Ramos (cell line): ENCODE measurements at regions not wholly inside any gene's neighbourhood (a gene's known extent, or its start where the extent isn't known, plus 50 kb on each side); places are given as distances from the start of the nearest gene placed in this dataset.

Experiments
- in situ Hi-C: fragments of 300-500 bp; cut with MboI; formaldehyde crosslinking; loops from one replicate; pipeline ENCODE4 v1.14.3; 2022; ENCODE audit warnings: low sequenced_read_pairs; ENCODE audit not compliant: unreplicated experiment

DNA sequence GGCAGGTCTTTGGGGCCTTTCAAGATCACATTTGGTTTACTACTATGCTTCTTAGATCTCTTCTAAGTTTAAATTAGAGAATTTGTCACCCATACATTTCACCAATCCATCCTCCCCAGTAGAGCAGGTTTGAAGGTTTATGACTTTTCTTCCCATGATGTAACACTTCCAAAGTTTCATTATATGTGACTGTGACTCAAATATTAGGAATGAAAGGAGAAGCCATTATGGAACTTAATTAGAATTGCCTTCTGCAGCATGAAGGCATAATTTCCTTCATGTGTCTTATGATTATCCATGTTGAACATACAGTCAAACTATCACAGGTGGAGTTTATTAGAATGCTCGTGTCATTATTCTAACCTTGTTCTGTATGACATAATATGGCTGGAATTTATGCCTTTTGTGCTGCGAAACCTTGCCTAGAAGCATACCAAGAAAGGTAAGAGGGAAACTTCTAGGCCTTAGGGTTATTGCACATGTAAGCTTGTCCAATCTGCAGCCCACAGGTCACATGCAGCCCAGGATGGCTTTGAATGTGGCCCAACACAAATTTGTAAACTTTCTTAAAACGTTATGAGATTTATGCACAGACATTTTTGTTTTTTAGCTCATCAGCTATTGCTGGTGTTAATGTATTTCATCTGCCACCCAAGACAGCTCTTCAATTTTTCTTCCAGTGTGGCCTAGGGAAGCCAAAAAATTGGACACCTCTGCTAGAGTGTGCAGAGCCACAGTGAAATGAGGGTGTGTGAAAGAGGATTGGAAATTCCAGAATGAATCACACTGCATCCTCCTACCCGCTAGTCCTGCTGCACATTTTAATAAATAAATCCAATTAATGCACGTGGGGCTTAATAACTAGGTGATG lies 133.6 kb downstream of the TMEM26 start:
- in situ Hi-C loops, result no loop called here

DNA sequence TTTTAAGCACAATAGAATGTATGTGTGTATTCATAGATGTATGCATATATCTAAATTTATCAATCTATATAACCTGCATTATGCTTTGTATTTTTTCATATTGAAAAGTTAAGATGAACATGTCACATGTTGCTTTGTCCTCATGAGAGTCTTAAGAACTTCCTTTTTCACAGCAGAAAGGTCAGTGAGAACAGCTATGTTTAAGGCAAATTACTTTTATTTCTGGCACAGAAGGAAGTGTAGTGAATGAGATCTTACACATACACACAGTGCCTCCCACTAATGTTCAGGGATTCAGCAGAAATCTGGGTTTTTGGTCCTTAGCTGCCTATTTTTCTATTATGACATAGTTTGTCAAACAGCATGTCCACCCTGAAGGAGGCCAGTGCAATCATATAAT lies 134.8 kb downstream of the TMEM26 start:
- in situ Hi-C loops, result no loop called here

DNA sequence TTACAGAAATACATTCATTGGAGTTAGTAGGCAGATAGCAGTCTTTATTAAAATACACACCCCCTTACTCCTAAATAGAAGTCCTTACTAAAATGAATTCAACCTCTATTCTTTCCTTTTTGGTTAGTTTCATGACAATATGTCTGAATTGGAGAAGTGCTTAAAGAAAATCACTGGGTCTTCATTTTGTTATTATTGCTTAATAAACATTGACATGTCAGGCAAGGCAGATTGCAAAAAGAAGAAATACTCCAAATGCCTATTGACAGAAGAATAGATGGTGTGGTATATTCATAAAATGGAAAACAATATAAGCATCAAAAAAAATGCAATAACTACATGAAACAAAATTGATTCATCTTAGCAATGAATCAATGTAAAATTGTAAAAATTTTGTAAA lies 135.5 kb downstream of the TMEM26 start:
- in situ Hi-C loops, result no loop called here

DNA sequence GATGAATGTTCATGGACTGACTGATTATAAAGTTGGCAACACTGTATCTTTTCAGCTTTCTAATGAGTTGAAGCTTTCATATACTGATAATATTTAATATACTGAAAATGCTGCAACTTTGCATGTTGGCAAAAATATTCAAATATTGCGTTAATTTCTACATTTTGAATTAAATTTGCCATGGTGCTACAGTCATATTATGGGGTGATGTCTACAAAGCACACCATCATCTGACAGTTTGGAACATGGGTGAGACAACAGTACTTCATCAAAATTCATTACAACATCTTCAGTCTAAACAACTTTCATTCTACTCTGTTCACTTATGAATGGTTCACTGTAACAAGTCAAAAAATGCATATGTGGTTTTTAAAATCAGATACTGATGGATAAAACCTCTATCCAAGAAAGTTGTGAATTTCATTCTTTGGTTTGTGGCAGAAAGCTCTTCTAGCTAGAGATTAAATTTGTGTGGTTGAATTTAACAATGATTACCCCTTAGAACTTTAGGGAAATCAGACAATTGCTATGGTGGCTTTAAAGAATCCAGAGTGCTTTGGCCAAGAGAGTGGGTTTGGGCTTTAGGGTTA lies 136.4 kb downstream of the TMEM26 start:
- in situ Hi-C loops, result no loop called here

DNA sequence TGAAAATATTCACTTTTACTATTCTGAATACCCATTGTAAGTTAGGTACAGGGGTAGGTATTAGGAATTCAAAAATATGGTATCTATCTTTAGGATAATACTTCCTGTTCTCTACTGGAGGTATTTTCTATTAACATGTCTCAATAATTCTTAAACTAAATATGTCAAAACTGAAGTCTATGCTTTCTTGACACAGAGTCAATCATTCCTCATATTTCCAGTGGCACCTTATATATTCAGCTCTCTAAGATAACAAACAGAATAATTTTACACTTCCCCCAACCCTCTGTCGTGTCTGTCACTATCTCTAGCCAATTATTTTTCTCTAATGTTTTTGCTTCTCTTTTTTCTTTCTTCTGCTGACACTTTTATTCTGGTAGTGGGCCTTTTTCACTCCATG lies 138.9 kb downstream of the TMEM26 start:
- in situ Hi-C loops, result no loop called here

DNA sequence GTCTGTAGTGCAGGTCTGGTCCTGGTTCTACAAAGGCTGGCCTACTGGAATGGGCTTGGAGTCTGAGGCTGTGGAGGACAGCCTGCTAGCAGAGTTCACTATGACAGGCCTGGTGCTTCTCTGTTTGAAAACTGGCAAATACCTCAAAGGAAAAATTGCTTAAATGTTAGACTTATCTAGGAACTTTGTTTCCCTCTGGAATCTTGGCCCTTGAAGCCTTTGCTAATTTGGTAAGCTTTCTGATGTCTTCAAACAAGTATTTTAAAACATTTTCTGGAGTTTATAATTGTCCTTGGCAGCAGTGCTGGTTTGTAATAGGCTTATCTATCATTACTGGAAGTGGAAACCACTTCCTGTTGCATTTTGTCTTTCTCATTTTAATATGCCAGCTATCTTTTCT lies 139.7 kb downstream of the TMEM26 start:
- in situ Hi-C loops, result no loop called here

DNA sequence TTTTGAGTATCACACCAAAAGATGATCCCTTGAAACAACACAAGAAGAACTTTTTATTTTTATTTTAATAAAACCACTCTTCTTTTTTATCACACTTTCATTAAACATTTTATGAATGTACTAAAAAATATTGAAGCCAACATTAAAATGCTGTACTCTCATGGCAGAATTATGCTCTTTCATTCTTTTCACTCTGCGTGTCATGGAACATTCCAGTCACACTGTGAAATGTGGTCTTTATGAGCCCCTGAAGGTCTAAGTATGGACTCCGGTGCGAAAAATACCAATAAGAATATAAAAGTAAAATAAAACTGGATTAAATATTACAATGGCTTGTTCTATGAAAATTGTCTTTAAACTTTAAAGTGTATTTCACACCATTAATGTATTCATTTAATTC lies 148.4 kb downstream of the TMEM26 start:
- in situ Hi-C loops, result no loop called here

DNA sequence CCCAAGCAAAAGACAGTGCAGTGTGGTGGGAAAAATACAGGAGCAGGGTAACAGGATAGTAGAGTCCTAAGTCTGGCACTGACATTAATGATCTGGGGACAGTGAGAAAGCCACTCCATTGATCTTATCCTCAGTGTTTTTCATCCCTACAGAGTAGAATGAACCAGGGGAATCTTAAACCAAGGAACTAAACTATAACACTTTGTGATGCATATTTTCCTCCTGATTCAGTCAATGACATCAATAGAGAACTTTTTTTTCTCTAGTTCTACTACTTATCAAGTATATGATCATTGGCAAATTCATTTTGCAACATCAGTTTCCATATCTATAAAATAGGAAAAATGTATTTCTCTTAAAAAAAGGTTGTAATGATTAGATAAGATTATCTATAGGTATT lies 151.1 kb downstream of the TMEM26 start:
- in situ Hi-C loops, result no loop called here

DNA sequence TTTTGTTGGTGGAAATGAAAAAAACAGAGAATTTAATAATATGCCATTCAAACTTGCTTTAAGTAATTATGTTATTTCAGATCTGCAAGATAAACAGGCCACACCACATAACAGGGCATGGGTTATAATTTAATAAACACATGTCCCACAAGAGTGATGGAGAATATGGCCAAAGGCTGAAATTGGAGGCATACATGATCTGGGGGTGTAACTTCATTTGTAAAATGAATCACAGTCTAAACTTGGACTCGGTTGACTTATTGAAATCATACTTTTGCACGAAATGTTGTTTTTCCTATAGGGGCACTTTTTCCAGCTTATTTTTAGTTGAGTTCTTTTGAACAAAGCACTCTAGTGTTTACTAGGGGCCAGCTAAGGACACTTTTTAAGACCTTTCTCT lies 151.6 kb downstream of the TMEM26 start:
- in situ Hi-C loops, result no loop called here

DNA sequence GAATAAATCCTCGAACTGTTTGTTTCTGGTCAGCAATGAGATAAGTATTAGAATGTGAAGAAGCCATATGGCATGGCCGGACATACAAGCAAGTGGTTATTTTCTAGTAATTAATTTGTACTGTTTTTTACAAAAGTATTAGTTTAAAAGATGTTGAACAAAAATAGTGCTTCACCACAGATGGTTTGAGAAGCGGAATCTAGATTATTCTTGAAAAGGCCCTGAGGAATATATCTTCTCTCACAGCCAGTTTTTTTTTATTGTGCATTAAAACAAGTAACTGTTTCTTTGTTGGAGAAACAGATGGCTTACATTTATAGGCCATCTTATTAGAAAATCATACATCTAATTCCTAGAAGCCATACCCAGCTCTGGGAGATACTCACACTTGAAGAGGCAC lies 153.3 kb downstream of the TMEM26 start:
- in situ Hi-C loops, result loop anchor here (25.0 kb wide), 1 partner anchor 488 kb away; no protein-coding TSS in a partner anchor

DNA sequence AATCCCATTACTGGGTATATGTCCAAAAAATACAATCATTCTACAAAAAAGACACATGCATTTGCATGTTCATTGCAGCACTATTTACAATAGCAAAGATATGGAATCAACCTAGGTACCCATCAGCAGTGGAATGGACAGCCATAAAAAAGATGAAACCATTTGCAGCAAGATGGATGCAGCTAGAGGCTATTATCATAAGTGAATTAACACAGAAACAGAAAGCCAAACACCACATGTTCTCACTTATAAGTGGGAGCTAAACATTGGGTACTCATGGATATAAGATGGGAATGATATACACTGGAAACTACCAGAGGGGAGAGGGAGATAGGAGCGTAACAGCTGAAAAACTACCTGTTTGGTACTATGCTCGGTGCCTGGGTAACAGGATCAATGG lies 154.0 kb downstream of the TMEM26 start:
- in situ Hi-C loops, result loop anchor here (25.0 kb wide), 1 partner anchor 487 kb away; no protein-coding TSS in a partner anchor

DNA sequence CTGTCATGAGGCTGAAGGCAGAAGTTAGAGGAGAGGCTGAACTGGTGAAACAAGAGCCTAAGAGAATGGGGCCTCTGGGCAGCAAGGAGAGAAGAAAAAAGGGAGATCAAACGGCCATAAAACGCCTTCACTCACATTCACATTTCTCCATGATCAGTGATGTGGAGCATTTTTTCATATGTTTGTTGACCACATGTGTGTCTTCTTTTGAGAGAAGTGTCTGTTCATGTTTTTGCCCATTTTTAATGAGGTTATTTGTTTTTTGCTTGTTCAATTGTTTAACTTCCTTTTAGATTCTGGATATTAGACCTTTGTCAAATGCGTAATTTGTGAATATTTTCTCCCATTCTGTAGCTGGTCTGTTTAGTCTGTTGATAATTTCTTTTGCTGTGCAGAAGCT lies 155.0 kb downstream of the TMEM26 start:
- in situ Hi-C loops, result loop anchor here (25.0 kb wide), 1 partner anchor 486 kb away; no protein-coding TSS in a partner anchor

DNA sequence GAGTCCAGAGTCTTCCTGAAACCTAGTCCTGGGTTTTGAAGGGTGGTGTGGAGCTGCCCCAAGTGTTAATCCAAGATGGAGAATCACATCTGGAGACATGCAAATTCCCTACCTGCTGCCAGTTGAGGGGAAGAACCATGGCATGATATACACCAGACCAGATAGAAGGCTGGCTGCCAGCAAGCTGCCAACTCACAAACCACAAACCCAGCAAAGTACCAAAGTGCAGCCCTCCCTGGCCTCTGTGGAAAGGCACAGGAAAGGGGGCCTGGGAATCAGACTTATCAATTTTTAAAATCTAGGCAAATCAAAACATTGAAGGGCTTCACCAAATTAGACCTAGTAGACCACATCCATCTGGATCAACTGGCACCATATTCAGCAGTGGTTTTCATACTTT lies 157.0 kb downstream of the TMEM26 start:
- in situ Hi-C loops, result loop anchor here (25.0 kb wide), 1 partner anchor 484 kb away; no protein-coding TSS in a partner anchor

DNA sequence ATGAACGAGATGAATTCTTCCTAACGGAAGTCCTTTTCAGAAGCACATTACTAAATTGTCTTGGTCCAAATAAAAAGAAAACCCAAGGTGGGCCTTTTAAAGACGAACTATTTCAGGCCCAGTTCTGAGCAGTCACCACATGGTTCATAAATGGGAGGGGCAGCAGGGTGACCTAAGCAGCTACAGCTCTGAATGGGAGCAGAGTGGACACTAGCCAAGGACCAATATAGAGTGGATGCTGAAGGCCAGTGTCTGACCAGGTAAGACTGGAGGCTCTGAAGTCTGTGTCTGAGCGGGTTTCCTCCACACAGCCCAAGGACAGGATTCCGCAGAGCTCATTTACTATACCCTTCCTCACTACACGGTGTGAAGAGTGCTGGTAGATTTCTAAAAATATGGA lies 159.1 kb downstream of the TMEM26 start:
- in situ Hi-C loops, result loop anchor here (25.0 kb wide), 1 partner anchor 482 kb away; no protein-coding TSS in a partner anchor

DNA sequence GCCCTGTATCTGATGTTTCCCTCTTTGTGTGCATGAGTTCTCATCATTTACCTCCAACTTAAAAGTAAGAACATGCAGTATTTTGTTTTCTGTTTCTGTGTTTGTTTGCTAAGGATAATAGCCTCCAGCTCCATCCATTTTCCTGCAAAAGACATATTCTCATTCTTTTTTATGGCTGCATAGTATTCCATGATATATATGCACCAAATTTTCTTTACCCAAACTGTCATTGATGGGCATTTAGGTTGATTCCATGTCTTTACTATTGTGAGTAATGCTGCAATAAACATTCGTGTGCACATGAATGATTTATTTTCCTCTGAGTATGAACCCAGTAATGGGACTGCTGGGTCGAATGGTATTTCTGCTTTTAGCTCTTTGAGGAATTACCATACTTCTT lies 163.4 kb downstream of the TMEM26 start:
- in situ Hi-C loops, result loop anchor here (25.0 kb wide), 1 partner anchor 478 kb away; no protein-coding TSS in a partner anchor

DNA sequence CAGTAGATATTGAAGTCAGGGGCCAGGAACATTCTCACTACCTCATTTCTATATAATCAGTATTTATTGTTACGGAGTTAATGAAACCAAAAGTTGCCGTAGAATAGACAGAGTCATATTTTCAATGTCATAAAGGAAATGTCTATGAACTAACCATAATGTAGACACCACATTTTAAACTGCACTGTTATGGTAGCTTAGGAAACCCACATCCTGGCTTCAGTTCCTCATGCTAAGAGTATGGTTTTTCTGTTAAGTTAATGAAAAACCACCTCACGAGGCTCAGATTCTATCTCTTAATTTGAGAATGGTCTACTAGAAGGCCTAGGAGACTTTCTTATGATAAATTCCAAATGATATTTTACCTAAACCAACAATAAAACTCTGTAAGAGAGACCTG lies 166.5 kb downstream of the TMEM26 start:
- in situ Hi-C loops, result loop anchor here (25.0 kb wide), 1 partner anchor 474 kb away; no protein-coding TSS in a partner anchor

DNA sequence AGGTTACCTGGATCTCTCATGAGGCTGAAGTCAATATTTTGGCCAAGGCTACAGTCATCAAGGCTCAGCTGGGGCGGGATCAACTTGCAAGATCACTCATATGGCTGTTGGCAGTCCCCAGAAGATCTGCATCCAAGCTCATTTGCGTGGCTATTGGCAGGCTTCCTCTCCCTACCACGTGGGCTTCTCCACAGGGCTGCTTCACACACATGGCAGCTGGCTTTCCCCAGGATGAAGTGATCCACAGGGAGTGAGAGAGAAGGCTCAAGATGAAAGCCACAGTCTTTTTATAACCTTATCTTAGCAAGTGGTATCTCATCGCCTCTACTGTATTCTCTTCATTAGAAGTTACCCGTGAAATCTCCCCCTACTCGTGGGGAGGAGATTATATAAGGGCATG lies 167.4 kb downstream of the TMEM26 start:
- in situ Hi-C loops, result loop anchor here (25.0 kb wide), 1 partner anchor 473 kb away; no protein-coding TSS in a partner anchor

DNA sequence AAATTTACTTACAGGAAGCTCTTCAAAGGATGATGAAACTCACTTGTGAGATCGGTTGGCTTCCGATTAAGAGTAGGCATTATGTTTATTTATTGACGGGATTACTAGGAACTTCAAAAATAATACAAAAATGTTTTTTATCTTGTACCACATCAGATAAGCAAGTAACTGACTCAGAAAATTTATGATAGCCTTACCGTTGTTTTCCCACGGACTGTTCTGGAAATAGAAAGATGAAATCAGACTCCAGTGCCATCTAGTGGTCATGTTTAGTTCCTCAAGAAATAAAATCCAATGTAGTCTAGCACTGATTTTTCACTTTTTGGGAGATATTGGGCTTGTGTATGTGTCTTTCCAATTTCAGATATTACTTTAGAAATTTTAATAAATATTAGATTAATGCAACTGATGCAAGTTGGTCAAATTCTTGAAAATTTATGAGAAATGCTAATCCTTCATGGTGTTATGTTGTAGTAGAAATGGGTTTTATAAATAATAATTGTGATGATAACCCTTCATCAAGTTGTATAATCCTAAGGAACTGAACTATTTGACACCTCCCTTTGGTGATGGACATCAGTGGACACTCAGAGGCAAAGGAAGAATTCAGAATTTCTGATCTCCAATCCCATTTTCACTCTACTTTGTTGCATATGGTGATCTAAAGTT lies 168.8 kb downstream of the TMEM26 start:
- in situ Hi-C loops, result loop anchor here (25.0 kb wide), 1 partner anchor 472 kb away; no protein-coding TSS in a partner anchor

DNA sequence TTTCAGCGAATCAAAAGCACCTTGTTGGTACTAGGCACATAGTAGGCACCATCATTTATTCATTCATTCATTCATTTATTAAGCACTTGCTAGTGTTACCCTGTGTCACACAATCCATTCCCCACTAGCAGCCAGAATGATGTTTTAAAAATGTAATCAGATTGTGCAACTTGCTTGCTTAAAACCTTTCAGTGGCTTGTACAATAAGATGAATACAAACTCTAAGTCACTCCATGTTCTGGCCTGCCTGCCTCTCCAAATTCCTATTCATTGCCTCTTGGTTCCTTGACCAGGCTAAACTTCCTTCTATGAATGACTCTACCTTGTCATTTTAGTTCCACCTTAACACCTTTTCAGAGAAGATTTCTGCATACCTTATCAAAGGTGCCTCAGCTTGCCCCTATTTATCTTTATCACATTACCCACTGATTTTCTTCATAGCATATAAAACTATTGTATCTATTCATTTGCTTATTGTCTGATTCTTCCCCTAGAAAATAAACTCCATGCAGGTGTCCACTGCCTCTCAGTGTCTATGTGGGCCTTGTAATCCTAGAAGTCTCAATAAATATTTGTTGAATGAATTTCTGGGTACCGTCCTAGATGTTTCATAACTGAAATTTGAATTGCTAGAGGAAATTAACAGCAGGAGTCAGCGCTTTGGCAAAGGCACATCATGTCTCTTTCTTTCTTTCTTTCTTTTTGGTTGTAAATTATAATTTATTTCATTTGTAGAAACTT lies 169.5 kb downstream of the TMEM26 start:
- in situ Hi-C loops, result loop anchor here (25.0 kb wide), 1 partner anchor 471 kb away; no protein-coding TSS in a partner anchor

DNA sequence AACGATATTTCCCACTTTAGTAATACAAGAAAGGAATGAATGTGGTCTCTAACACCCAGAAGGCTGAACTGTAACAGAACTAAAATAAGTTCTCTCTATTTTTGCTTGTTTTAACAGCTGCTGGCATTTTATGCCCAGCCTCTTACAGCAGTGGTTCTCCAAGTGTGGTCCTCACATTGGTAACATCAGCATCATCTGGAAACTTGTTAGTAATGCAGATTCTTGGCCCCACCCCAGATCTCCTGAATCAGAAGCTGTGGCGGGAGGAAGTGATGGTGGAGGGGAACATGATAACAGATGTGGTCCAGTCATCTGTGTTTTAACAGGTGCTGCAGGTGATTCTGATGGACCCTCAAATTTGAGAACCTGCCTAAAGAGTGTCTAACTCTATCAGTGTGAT lies 170.1 kb downstream of the TMEM26 start:
- in situ Hi-C loops, result loop anchor here (25.0 kb wide), 1 partner anchor 471 kb away; no protein-coding TSS in a partner anchor
